Naive thymus-derived CD4-positive, alpha-beta T cell (primary cell): ENCODE measurements at regions not wholly inside any gene's neighbourhood (a gene's known extent, or its start where the extent isn't known, plus 50 kb on each side); places are given as distances from the start of the nearest gene placed in this dataset.

Experiments used
- ATAC-seq: fragments of 150-1000 bp; cut with Tn5 transposase; 2 replicates; pipeline ENCODE4 v1.10.0; 2021; ENCODE audit warnings: mild to moderate bottlenecking, moderate library complexity
- CTCF ChIA-PET: fragments of 350-600 bp; sonication (Branson Sonifier 250); formaldehyde crosslinking; loops from one replicate; lab custom pipeline; 2021; ENCODE audit warnings: antibody characterized with exemption; lab: Charles Lee
- POLR2A ChIA-PET: fragments of 350-600 bp; sonication (Branson Sonifier 250); formaldehyde crosslinking; loops from one replicate; lab custom pipeline; 2021; ENCODE audit warnings: antibody characterized with exemption, inconsistent platforms; lab: Charles Lee
- DNase-seq, 9 donors: peaks; one replicate each; pipeline versions ENCODE4 v3.0.0 to v3.0.0-alpha.2; 2020 to 2022; ENCODE audit warnings: mixed read lengths in 1 of 9
- H3K27ac ChIP-seq: one replicate; pipeline ENCODE4 v1.7.0; 2013; ENCODE audit warnings: mild to moderate bottlenecking, low read depth, low read length, moderate library complexity
- H3K27me3 ChIP-seq, 2 donors: one replicate each; pipeline ENCODE4 v1.7.0; 2013; ENCODE audit warnings: low read length in 2 of 2, mild to moderate bottlenecking in 2 of 2, moderate library complexity in 2 of 2; ENCODE audit not compliant: control insufficient read depth in 2 of 2, insufficient read depth in 2 of 2
- H3K36me3 ChIP-seq, 3 experiments: 1 replicate in 2 of 3; 2 replicates in 1 of 3; pipeline ENCODE4 v1.7.0; 2013; ENCODE audit warnings: low read length in 3 of 3, mild to moderate bottlenecking in 3 of 3, moderate library complexity in 1 of 3; ENCODE audit not compliant: insufficient read depth in 3 of 3, control insufficient read depth in 2 of 3
- H3K4me1 ChIP-seq, 2 donors: one replicate each; pipeline ENCODE4 v1.7.0; 2013; ENCODE audit warnings: low read length in 2 of 2, mild to moderate bottlenecking in 2 of 2, moderate library complexity in 1 of 2; ENCODE audit not compliant: control insufficient read depth in 2 of 2, insufficient read depth in 2 of 2
- H3K4me3 ChIP-seq: 2 replicates; pipeline ENCODE4 v1.7.0; 2013; ENCODE audit warnings: mild to moderate bottlenecking, low read length
- H3K9me3 ChIP-seq, 3 experiments: 1 replicate in 2 of 3; 2 replicates in 1 of 3; pipeline ENCODE4 v1.7.0; 2013; ENCODE audit warnings: low read length in 3 of 3; ENCODE audit not compliant: control insufficient read depth in 2 of 3
- H3K27ac Mint-ChIP-seq, 9 donors: one replicate each; pipeline ENCODE4 v1.8.0; 2020 to 2022; ENCODE audit warnings: mixed read lengths in 9 of 9, mild to moderate bottlenecking in 8 of 9, moderate library complexity in 5 of 9, inconsistent platforms in 2 of 9
- H3K27me3 Mint-ChIP-seq, 5 donors: one replicate each; pipeline ENCODE4 v1.8.0; 2021 to 2022; ENCODE audit warnings: mixed read lengths in 5 of 5, mild to moderate bottlenecking in 1 of 5
- H3K36me3 Mint-ChIP-seq, 5 donors: one replicate each; pipeline ENCODE4 v1.8.0; 2020 to 2022; ENCODE audit warnings: mixed read lengths in 5 of 5, mild to moderate bottlenecking in 3 of 5, inconsistent platforms in 1 of 5
- H3K4me1 Mint-ChIP-seq, 7 donors: one replicate each; pipeline ENCODE4 v1.8.0; 2020 to 2022; ENCODE audit warnings: mixed read lengths in 7 of 7, mild to moderate bottlenecking in 3 of 7, inconsistent platforms in 1 of 7
- H3K4me3 Mint-ChIP-seq, 10 donors: one replicate each; pipeline ENCODE4 v1.8.0; 2020 to 2022; ENCODE audit warnings: mild to moderate bottlenecking in 10 of 10, mixed read lengths in 10 of 10, moderate library complexity in 6 of 10, inconsistent platforms in 2 of 10
- H3K9me3 Mint-ChIP-seq, 11 donors: one replicate each; pipeline ENCODE4 v1.8.0; 2020 to 2022; ENCODE audit warnings: mixed read lengths in 11 of 11, mild to moderate bottlenecking in 4 of 11, inconsistent platforms in 1 of 11, moderate library complexity in 1 of 11
- intact Hi-C, 2 donors: fragments of 100-400 bp; cut with micrococcal nuclease; formaldehyde crosslinking; loops; one replicate each; pipeline ENCODE4 v1.15.1; 2023

DNA sequence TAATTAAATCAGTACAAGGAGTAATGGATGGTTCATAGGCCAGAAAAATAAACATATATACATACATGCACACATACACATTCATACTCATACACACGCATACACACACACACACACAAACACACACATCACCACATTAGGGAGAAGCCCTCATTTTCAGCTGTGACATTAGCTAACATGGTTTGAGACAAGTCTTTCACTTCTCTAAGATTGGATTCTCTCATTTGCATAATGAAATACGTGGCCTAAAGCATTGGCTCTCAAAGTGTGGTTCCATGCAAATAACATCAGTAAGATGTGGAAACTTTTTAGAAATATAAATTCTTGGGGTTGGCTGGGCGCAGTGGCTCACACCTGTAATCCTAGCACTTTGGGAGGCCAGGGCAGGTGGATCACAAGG lies 452.6 kb downstream of the TAFA4 start:
- H3K36me3 Mint-ChIP-seq: peaks cover 0 to 4% (median 0%) of the 10 kb centered on the region in 5 donors
- no peak for ATAC-seq
- H3K4me3 Mint-ChIP-seq: no peak overlapping the region
- no peak overlapping the region for H3K27ac Mint-ChIP-seq
- intact Hi-C loops: no loop called here
- H3K9me3 ChIP-seq: no peaks in the 10 kb centered on the region
- no peak for DNase-seq
- no peaks in the 10 kb centered on the region for H3K27me3 Mint-ChIP-seq
- H3K27me3 ChIP-seq: no peaks in the 10 kb centered on the region
- ChIA-PET CTCF (no interaction called here), POLR2A (no interaction called here)
- H3K4me1 Mint-ChIP-seq: peaks cover 0 to 1% (median 0%) of the 10 kb centered on the region in 7 donors
- no peak overlapping the region for H3K27ac ChIP-seq
- H3K36me3 ChIP-seq: no peaks in the 10 kb centered on the region
- peaks cover 0 to 3% (median 0%) of the 10 kb centered on the region in 11 donors for H3K9me3 Mint-ChIP-seq
- no peak overlapping the region for H3K4me3 ChIP-seq
- no peaks in the 10 kb centered on the region for H3K4me1 ChIP-seq

DNA sequence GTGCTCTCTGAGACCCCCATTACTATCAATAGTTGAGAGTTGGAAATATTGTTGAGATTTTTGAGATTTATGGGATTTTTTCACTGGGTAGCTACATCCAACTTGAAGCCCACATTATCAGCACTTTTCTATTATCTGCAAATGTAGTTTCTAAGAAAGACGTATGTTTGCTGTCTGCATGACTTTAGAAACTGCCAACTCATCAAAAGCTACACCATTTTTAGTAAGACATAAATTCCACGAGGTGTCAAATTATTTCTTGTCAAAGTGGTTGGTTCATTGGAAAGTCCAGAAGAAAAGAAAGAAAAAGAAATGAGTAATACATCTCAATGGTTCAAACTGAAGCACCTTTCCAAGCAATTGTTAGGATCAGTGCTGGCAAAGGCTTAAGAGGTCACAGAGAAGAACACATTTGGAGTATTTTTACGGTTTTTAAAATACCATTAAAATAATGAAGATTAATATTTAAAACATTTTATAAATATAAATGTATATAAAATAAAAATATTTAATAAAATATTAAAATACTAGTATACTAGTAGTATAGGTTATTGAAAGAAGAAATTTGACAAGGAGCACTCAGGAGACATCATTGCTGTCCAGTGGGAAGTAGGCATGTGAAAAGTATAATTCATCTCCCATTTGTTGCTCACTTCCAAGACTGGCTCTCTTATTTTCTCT lies 463.5 kb downstream of the TAFA4 start:
- ChIA-PET CTCF (no interaction called here), POLR2A (no interaction called here)
- Mint-ChIP-seq H3K4me3 (no peak overlapping the region), H3K27ac (no peak overlapping the region), H3K27me3 (no peaks in the 10 kb centered on the region), H3K36me3 (peaks cover 0 to 5% (median 0%) of the 10 kb centered on the region in 5 donors), H3K9me3 (peaks cover 0 to 7% (median 0%) of the 10 kb centered on the region in 11 donors), H3K4me1 (no peaks in the 10 kb centered on the region)
- H3K4me1 ChIP-seq: no peaks in the 10 kb centered on the region
- no peaks in the 10 kb centered on the region for H3K27me3 ChIP-seq
- intact Hi-C loops: no loop called here
- no peak overlapping the region for H3K27ac ChIP-seq
- H3K4me3 ChIP-seq: no peak overlapping the region
- no peaks in the 10 kb centered on the region for H3K9me3 ChIP-seq
- ATAC-seq (no peak), DNase-seq (no peak)
- H3K36me3 ChIP-seq: no peaks in the 10 kb centered on the region

DNA sequence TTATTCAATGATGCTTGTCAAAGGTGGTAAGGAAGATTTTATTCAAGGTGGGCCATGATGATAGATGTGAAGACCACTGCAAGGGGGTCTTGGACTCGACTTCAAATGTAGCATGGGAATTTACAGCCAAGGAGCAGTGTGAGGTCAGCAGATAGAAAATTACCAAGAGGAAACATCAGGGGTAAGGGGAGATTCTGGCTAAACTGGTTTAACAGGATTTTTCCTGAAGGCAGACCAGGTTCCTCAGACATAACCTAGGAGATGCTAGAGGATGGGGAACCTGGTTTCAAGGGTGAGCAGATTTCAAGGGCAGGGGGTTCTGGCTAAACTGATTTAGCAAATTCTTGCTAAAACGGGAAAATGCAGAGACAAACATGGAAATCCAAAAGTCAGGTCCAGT lies 464.9 kb downstream of the TAFA4 start:
- Histone ChIP-seq H3K27me3 (no peaks in the 10 kb centered on the region), H3K4me3 (no peak overlapping the region), H3K27ac (no peak overlapping the region), H3K9me3 (no peaks in the 10 kb centered on the region), H3K4me1 (no peaks in the 10 kb centered on the region), H3K36me3 (no peaks in the 10 kb centered on the region)
- no peaks in the 10 kb centered on the region for H3K4me1 Mint-ChIP-seq
- DNase-seq (no peak), ATAC-seq (no peak)
- H3K27me3 Mint-ChIP-seq: no peaks in the 10 kb centered on the region
- intact Hi-C loops: no loop called here
- peaks cover 0 to 5% (median 0%) of the 10 kb centered on the region in 5 donors for H3K36me3 Mint-ChIP-seq
- ChIA-PET POLR2A (no interaction called here), CTCF (no interaction called here)
- peaks cover 0 to 7% (median 0%) of the 10 kb centered on the region in 11 donors for H3K9me3 Mint-ChIP-seq
- H3K4me3 Mint-ChIP-seq: no peak overlapping the region
- no peak overlapping the region for H3K27ac Mint-ChIP-seq

DNA sequence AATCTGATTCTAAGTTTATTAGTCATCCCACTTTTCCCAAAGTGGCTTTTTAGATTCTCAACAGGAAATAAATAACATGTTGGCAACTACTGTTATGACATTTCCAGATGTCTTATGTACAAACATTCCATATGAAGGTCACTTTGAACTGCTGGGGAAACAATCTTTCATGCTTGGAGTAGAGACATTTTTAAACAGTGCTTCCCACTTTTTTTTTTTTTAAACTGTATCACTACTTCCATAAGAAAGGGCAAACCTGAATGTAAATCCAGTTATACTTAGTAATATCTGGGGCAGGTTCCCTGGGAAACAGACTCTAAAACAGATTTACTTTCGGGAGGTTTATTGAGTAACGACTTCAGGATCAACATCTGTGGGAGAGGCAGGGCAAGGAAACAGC lies 473.8 kb downstream of the TAFA4 start:
- peaks cover 2 to 23% (median 12%) of the 10 kb centered on the region in 11 donors for H3K9me3 Mint-ChIP-seq
- no peaks in the 10 kb centered on the region for H3K4me1 Mint-ChIP-seq
- no peak overlapping the region for H3K4me3 ChIP-seq
- no peak for ATAC-seq
- intact Hi-C loops: no loop called here
- H3K4me1 ChIP-seq: no peaks in the 10 kb centered on the region
- peaks cover 0 to 22% (median 10%) of the 10 kb centered on the region in 5 donors for H3K36me3 Mint-ChIP-seq
- CTCF ChIA-PET: interaction anchor here (1.2 kb wide), 1 partner anchor 186 kb away, joined by 3 read pairs; no protein-coding TSS in a partner anchor
- no peak overlapping the region for H3K4me3 Mint-ChIP-seq
- POLR2A ChIA-PET: no interaction called here
- H3K9me3 ChIP-seq: peaks cover 0 to 4% (median 0%) of the 10 kb centered on the region in 3 experiments
- no peak overlapping the region for H3K27ac ChIP-seq
- H3K27me3 Mint-ChIP-seq: no peaks in the 10 kb centered on the region
- no peak for DNase-seq
- H3K27me3 ChIP-seq: no peaks in the 10 kb centered on the region
- no peaks in the 10 kb centered on the region for H3K36me3 ChIP-seq
- no peak overlapping the region for H3K27ac Mint-ChIP-seq

DNA sequence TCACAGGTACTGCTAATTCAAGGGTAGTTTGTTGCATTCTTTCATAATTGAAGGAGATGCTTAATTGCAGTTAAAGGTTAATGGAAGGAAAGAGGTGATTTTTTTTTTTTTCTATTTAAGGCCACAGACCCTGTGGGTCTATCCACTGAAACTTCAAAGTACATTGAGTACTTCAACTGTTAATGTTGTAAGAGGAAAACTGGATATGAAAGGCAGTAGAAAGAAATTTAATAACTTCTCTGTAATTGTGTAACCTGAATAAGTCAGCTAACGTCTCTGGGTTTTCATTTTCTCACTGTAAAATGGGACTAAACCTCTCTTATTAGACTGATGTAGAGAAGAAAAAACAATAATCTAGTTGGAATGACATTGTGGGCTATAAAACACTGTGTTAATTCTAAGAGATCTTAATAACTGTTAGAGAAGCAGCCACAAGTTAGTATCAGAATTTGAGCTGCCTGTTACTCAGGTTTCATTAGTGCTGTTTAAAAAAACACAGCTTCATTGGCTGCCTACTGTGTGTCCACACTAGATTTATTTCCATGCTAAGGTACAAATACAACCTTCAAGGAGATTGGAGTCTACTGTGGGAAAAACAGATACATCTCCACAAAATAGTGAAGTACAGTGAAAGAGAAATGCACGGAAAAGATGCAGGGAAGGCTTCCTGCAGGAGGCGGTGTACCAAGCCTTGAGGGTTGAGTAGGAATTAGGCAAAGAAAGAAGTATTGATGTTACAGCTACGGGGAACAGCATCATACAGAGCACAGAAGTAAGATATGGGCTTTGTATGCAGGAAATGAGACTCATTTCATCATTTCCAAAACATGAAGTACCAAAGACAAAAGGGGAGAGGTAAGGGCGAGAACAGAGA lies 483.6 kb downstream of the TAFA4 start:
- intact Hi-C loops: no loop called here
- ChIA-PET POLR2A (no interaction called here), CTCF (no interaction called here)
- Mint-ChIP-seq H3K4me1 (no peaks in the 10 kb centered on the region), H3K27me3 (no peaks in the 10 kb centered on the region), H3K4me3 (no peak overlapping the region), H3K9me3 (peaks cover 0 to 5% (median 0%) of the 10 kb centered on the region in 11 donors), H3K27ac (no peak overlapping the region), H3K36me3 (peaks cover 0 to 3% (median 0%) of the 10 kb centered on the region in 5 donors)
- DNase-seq (no peak), ATAC-seq (no peak)
- H3K4me1 ChIP-seq: no peaks in the 10 kb centered on the region
- no peaks in the 10 kb centered on the region for H3K27me3 ChIP-seq
- no peak overlapping the region for H3K4me3 ChIP-seq
- no peak overlapping the region for H3K27ac ChIP-seq
- H3K36me3 ChIP-seq: no peaks in the 10 kb centered on the region
- H3K9me3 ChIP-seq: no peaks in the 10 kb centered on the region

DNA sequence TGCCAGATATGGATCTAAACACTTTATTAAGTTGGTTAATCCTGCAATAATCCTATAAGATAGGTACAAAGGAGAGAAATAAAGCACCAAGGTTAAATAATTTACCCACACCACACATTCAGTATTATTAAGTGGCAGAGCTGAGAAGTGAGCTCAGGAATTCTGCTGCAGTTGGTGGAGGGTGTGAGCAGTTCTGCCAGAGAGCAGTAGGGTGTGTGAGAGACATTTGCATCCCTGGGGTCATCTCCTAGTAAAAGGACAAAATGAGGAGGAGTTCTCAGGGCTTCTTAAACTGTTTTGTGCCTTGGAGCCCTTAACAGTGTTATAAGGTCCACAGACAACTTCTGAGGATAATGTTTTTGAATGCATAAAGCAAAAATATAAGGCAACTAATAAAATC lies 484.5 kb downstream of the TAFA4 start:
- no peak for ATAC-seq
- intact Hi-C loops: no loop called here
- H3K9me3 ChIP-seq: no peaks in the 10 kb centered on the region

More for the DNA sequence above, 484.5 kb downstream of the TAFA4 start:
- Histone ChIP-seq H3K27ac (no peak overlapping the region), H3K4me3 (no peak overlapping the region), H3K4me1 (no peaks in the 10 kb centered on the region), H3K36me3 (no peaks in the 10 kb centered on the region), H3K27me3 (no peaks in the 10 kb centered on the region)
- no peak for DNase-seq
- H3K27ac Mint-ChIP-seq: no peak overlapping the region
- CTCF ChIA-PET: no interaction called here
- POLR2A ChIA-PET: no interaction called here
- no peak overlapping the region for H3K4me3 Mint-ChIP-seq
- H3K4me1 Mint-ChIP-seq: no peaks in the 10 kb centered on the region
- H3K27me3 Mint-ChIP-seq: peaks cover 0 to 4% (median 0%) of the 10 kb centered on the region in 5 donors
- H3K9me3 Mint-ChIP-seq: peaks cover 0 to 5% (median 0%) of the 10 kb centered on the region in 11 donors
- H3K36me3 Mint-ChIP-seq: peaks cover 0 to 3% (median 0%) of the 10 kb centered on the region in 5 donors
